GM21723 (cell line): ENCODE measurements at regions not wholly inside any gene's neighbourhood (a gene's known extent, or its start where the extent isn't known, plus 50 kb on each side); places are given as distances from the start of the nearest gene placed in this dataset.

Experiments
- ATAC-seq: cut with Tn5 transposase; IDR thresholded peaks from one replicate; pipeline ENCODE4 v1.9.1; 2021; ENCODE audit warnings: mild to moderate bottlenecking, moderate library complexity; ENCODE audit not compliant: unreplicated experiment

DNA sequence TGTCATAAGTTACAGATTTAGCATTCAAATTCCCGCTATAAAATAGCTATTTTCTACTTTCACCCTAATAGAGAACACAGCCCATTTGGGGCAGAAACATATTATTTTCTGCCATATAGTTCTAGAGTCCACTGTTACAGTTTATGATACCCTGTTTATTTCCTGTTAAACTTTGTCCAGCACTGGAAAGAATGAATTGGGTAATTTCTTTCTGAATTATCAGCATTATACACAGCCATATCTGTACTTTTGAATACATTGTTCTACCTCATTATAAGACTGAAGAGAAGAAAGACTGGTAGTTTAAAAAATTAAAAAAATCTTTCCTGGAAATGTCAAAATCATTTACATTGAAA lies 332.1 kb downstream of the DIRAS2 start:
- ATAC-seq: no peak

- no peak for ATAC-seq
These were observed 330.8 kb downstream of the DIRAS2 start for GRCh38 chr9:90311811-90312210.

- ATAC-seq: no peak
These were observed 320.3 kb downstream of the DIRAS2 start for GRCh38 chr9:90322296-90322695.

DNA sequence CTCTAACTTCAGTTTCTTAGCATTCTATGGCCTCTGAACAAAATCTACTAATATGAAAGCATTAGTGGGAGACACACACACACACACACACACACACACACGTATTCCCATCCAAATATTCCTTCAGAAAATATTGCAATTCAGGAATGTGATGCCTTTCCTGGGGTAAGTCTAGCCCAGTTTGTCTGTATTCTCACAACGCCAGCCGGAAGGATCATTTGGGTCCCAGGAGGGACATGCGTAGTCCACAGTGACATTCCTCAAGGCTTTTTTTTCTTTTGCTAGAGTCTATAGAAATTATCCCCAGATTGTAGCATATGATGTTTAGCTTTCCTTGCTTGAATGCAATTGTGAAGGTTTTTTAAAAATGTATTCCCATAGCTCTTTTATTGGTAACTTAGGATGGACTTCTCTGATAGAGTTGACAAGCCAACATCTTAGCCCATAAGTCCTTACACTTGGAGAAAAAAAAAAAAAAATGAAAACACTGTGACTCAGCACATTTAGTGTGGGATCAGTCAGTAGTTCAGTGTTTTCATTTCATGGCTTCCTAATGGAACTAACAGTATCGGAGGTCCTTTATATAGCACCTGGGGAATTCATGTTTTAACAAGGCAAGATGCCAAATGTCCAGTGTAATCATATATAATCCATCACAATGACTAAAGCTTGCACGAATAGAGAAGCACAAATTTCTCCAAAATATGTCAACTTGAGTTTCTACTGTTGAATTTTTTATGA lies 316.5 kb downstream of the DIRAS2 start:
- ATAC-seq: no peak

- no peak for ATAC-seq
These were observed 312.4 kb downstream of the DIRAS2 start for GRCh38 chr9:90330231-90330630.

GRCh38 chr9:90331826-90332575 lies 310.6 kb downstream of the DIRAS2 start:
- no peak for ATAC-seq

DNA sequence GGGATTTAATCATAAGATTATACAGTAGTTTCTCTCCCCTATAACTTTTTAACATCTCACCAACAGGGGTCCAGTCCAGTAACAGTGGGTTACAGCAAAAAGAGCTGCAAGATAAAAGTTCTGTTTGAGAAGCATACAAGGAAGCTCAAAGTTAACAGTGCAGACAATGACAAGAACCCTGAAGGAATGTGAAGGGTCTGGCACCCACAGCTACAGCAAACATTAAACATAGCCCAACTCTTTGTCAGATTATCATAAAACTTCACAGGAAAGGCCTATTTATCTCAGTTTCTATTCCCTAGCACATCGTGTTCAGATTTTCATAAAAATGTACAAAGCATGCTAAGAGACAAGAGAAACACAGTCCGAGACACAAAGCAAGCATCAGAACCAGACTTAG lies 309.4 kb downstream of the DIRAS2 start:
- ATAC-seq: no peak

DNA sequence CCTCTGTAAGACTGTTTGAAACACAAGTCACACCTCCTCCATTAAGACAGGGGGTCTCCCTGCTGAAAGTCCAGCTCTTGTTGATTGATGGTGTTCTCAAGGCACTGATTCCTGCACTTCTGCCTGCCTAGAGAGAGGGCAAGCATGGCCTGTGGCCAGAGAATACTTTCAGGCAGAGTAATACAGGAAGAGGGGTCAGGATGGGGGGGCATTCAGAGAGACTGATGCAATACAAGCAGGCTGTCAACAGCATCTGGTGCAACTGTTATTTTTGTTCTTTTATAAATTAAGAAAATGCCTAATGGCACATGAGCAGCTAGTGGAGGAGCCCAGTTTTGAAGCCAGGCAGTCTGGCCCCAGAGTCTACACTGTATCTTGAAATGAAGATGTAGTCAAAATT lies 302.2 kb downstream of the DIRAS2 start:
- ATAC-seq: no peak

- no peak for ATAC-seq
These were observed 300.0 kb downstream of the DIRAS2 start for GRCh38 chr9:90342607-90343006.

DNA sequence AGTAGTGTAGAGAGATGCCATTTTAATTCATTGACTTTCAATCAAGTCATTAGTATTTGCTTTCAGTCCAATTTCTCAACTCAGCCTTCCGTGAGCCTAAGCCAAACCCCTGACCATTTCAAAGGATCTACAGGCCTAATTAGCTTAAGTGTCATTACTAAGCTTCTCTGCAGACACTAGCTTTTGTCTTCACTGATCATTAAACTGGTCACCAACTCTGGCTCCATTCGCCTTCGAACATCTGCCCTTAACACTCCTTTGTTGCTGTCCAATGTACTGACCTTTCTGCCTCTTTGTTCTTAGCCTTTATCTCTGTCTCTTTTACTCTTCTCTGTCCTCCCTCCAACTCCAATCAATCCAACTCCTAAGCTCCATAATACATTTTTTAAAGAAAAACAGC lies 299.3 kb downstream of the DIRAS2 start:
- ATAC-seq: no peak

GRCh38 chr9:90343991-90344390 lies 298.6 kb downstream of the DIRAS2 start:
- ATAC-seq: no peak

GRCh38 chr9:90365666-90366065 lies 277.0 kb downstream of the DIRAS2 start:
- no peak for ATAC-seq

- no peak for ATAC-seq
These were observed 274.4 kb downstream of the DIRAS2 start for GRCh38 chr9:90368241-90368640.

GRCh38 chr9:90368928-90369327 lies 273.7 kb downstream of the DIRAS2 start:
- ATAC-seq: no peak

- ATAC-seq: no peak
These were observed 262.9 kb downstream of the DIRAS2 start for GRCh38 chr9:90379771-90380170.

DNA sequence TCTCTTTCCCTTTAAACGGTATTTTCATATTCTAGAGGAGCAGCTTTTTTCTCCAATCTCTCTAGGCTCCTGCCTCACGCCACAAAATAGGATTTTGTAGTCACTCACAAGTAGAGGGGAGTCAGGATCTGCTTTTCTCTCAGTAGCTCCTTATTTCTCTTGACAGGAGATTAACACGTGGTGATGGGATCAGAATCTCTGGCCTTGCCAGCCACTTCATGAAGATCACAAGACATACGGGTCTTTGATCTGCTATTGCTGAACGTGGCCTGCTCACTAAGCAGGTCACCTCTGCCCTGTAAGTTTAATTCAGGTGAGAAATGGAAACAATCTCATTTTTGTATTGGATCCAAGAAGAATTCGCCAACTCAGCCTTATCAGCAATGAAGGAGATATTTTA lies 257.5 kb downstream of the DIRAS2 start:
- ATAC-seq: no peak

GRCh38 chr9:90393365-90394152 lies 249.1 kb downstream of the DIRAS2 start:
- ATAC-seq: no peak

GRCh38 chr9:90394871-90395270 lies 247.8 kb downstream of the DIRAS2 start:
- ATAC-seq: no peak

DNA sequence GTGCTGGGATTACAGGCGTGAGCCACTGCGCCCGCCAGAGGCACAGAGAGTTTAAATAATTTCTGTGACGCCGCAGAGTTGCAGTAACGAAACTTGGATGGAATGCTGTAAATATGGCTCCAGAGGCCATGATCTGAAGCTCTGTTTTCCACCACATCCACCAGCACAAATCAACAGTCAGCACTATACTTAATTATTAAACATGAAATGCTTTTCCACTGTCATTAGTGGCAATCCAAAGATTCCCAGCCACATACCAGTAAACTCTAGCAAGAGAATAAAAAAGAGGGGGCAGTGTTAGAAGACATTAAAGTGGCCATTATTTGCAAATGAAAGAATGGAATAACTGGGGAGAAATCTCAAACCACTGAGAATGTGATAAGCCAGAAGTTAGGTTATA lies 242.5 kb downstream of the DIRAS2 start:
- no peak for ATAC-seq

- no peak for ATAC-seq
These were observed 234.0 kb downstream of the DIRAS2 start for GRCh38 chr9:90408659-90409058.

DNA sequence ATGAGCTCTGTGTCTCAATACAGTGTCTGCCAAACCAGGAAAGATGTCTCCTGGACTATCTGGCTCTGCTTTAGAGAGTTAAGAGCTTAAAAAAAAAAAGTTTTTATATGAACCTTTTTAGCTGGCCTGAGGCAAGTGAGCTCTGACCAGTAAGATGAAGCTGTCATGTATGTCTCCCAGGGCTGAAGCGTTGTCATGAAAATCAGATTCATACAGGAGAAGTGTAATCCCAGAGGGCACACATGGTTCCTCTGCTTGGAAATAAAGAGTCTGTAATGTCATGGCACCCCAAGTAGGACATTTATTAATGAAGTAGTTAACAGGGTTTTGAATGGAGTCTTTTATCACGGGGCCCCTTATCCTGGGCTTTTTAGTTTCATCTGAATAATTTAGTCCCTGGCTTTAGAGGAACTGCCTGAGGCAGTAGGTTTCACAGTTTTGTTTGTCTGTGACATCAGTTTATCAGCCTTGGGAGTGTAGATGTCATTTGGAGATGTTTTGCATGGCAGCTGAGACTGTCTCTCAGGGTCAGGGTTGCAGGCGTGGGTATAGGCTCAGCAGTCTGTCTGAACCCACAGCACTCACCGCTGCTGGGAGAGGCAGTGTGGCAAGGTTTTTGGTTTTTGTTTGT lies 223.3 kb downstream of the DIRAS2 start:
- ATAC-seq: no peak
